ENCODE measurements at regions not wholly inside any gene's neighbourhood (a gene's known extent, or its start where the extent isn't known, plus 50 kb on each side); places are given as distances from the start of the nearest gene placed in this dataset.

GRCh38 chr2:185219981-185220380 lies 518.6 kb upstream of the FSIP2 start:
- TF ChIP-seq CTCF (IDR thresholded peaks at IDR 0.05) (no peak), POLR2AphosphoS5 (IDR thresholded peaks at IDR 0.05; ENCODE audit: low read depth, low read length) (no peak), TCF7L2 (IDR thresholded peaks at IDR 0.05; ENCODE audit: low read depth, low read length) (no peak), REST (IDR thresholded peaks at IDR 0.05; ENCODE audit: insufficient read depth in 1 of 2, low read depth in 2 of 2, low read length in 1 of 2) (no peak)

Measured in Panc1 (cell line).